SK-N-SH treated with all-trans-retinoic acid at 6 μM for 48 hours (cell line): ENCODE measurements at regions not wholly inside any gene's neighbourhood (a gene's known extent, or its start where the extent isn't known, plus 50 kb on each side); places are given as distances from the start of the nearest gene placed in this dataset.

ENCODE experiments used
- ATAC-seq: fragments of 200-7000 bp; cut with Tn5 transposase; 3 replicates; pipeline ENCODE4 v1.9.1; 2020; ENCODE audit warnings: mild to moderate bottlenecking, moderate library complexity
- ARNTL ChIP-seq: fragments of 450-650 bp; formaldehyde crosslinking; IDR thresholded peaks from 2 replicates; pipeline ENCODE4 v1.5.0; 2020; ENCODE audit warnings: low read depth, mild to moderate bottlenecking, moderate library complexity, borderline replicate concordance
- BACH2 ChIP-seq: fragments of 250-450 bp; sonication (Bioruptor Pico); IDR thresholded peaks from 2 replicates; pipeline ENCODE4 v1.9.0; 2021; ENCODE audit warnings: mild to moderate bottlenecking, borderline replicate concordance
- CSDC2 ChIP-seq: fragments of 250-450 bp; sonication (Bioruptor Pico); IDR thresholded peaks from 2 replicates; pipeline ENCODE4 v1.5.0; 2020; ENCODE audit warnings: mild to moderate bottlenecking, moderate library complexity
- CSRNP3 ChIP-seq: fragments of 250-450 bp; sonication (Bioruptor Pico); IDR thresholded peaks from 2 replicates; pipeline ENCODE4 v1.5.1; 2021; ENCODE audit warnings: mild to moderate bottlenecking, moderate library complexity
- ESRRG ChIP-seq: fragments of 250-450 bp; sonication (Bioruptor Pico); IDR thresholded peaks from 2 replicates; pipeline ENCODE4 v1.6.1; 2021; ENCODE audit warnings: mild to moderate bottlenecking
- ISL1 ChIP-seq: fragments of 250-450 bp; sonication (Bioruptor Pico); IDR thresholded peaks from 2 replicates; pipeline ENCODE4 v2.1.2; 2022; ENCODE audit warnings: mild to moderate bottlenecking, moderate library complexity
- OSR1 ChIP-seq: fragments of 250-450 bp; sonication (Bioruptor Pico); IDR thresholded peaks from 2 replicates; pipeline ENCODE4 v1.8.0; 2022; ENCODE audit warnings: moderate library complexity, mild to moderate bottlenecking, inconsistent platforms
- PATZ1 ChIP-seq: fragments of 250-450 bp; sonication (Bioruptor Pico); IDR thresholded peaks from 2 replicates; pipeline ENCODE4 v1.8.0; 2020; ENCODE audit warnings: mild to moderate bottlenecking, moderate library complexity, borderline replicate concordance
- POU6F1 ChIP-seq: fragments of 250-450 bp; sonication (Bioruptor Pico); IDR thresholded peaks from 2 replicates; pipeline ENCODE4 v1.8.0; 2021; ENCODE audit warnings: low read depth, mild to moderate bottlenecking, moderate library complexity, borderline replicate concordance
- RARB ChIP-seq: fragments of 250-450 bp; sonication (Bioruptor Pico); IDR thresholded peaks from 2 replicates; pipeline ENCODE4 v1.8.0; 2021; ENCODE audit warnings: mild to moderate bottlenecking, moderate library complexity
- SNAI2 ChIP-seq: fragments of 250-450 bp; sonication (Bioruptor Pico); IDR thresholded peaks from 2 replicates; pipeline ENCODE4 v1.5.0; 2020; ENCODE audit warnings: mild to moderate bottlenecking, moderate library complexity
- TCF4 ChIP-seq: fragments of 250-450 bp; sonication (Bioruptor Pico); IDR thresholded peaks from 2 replicates; pipeline ENCODE4 v1.8.0; 2021; ENCODE audit warnings: mild to moderate bottlenecking, moderate library complexity, borderline replicate concordance
- TOX ChIP-seq: fragments of 250-450 bp; sonication (Bioruptor Pico); IDR thresholded peaks from 2 replicates; pipeline ENCODE4 v1.8.0; 2021; ENCODE audit warnings: mild to moderate bottlenecking, moderate library complexity, borderline replicate concordance
- ZC3H10 ChIP-seq: fragments of 250-450 bp; sonication (Bioruptor Pico); IDR thresholded peaks from 2 replicates; pipeline ENCODE4 v1.5.1; 2021; ENCODE audit warnings: mild to moderate bottlenecking, moderate library complexity
- ZFP3 ChIP-seq: fragments of 250-450 bp; sonication (Bioruptor Pico); IDR thresholded peaks from 2 replicates; pipeline ENCODE4 v1.5.0; 2020; ENCODE audit warnings: mild to moderate bottlenecking, moderate library complexity
- ZFP30 ChIP-seq: fragments of 450-650 bp; formaldehyde crosslinking; IDR thresholded peaks from 2 replicates; pipeline ENCODE4 v1.5.0; 2022; ENCODE audit warnings: mild to moderate bottlenecking, moderate library complexity
- ZNF8 ChIP-seq: fragments of 450-650 bp; formaldehyde crosslinking; IDR thresholded peaks from 2 replicates; pipeline ENCODE4 v1.5.0; 2020; ENCODE audit warnings: mild to moderate bottlenecking, moderate library complexity
- TF ChIP-seq, protein P1 (sequence below): fragments of 250-450 bp; sonication (Bioruptor Pico); IDR thresholded peaks from 2 replicates; pipeline ENCODE4 v1.5.1; 2020; ENCODE audit warnings: low read depth, mild to moderate bottlenecking, moderate library complexity

DNA sequence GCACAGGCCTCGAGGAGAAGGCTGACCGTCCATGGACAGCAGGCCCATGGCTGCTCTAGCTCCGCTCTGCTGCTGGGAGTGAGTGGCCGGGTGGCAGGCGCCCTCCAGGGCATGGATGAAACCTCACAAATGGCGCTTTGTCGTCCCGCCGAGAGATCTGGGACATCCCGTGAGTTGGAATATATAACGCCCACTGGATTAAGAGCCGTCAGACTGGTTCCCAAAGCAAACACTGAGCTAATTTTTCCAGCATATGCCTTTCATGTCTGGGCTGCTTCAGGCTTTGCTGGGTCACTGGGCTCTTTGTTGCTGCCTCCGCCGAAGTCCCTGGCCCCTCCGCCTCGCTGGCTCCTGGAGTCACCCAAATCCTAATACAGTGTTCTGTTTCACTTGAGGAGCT, 266.3 kb downstream of the FOXL1 start (continued):
- TF ChIP-seq, protein P1, sequence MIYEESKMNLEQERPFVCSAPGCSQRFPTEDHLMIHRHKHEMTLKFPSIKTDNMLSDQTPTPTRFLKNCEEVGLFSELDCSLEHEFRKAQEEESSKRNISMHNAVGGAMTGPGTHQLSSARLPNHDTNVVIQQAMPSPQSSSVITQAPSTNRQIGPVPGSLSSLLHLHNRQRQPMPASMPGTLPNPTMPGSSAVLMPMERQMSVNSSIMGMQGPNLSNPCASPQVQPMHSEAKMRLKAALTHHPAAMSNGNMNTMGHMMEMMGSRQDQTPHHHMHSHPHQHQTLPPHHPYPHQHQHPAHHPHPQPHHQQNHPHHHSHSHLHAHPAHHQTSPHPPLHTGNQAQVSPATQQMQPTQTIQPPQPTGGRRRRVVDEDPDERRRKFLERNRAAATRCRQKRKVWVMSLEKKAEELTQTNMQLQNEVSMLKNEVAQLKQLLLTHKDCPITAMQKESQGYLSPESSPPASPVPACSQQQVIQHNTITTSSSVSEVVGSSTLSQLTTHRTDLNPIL (CRISPR knock-in tag), result no peak
- TF ChIP-seq ARNTL (CRISPR knock-in tag), result no peak

- no peak for ATAC-seq
- TF ChIP-seq TOX (CRISPR knock-in tag) (no peak), ZFP30 (CRISPR knock-in tag) (no peak), OSR1 (CRISPR knock-in tag) (no peak), SNAI2 (CRISPR knock-in tag) (no peak), CSDC2 (CRISPR knock-in tag) (no peak), ISL1 (CRISPR knock-in tag) (no peak), ZC3H10 (CRISPR knock-in tag) (no peak), CSRNP3 (CRISPR knock-in tag) (no peak), ESRRG (CRISPR knock-in tag) (no peak), ARNTL (CRISPR knock-in tag) (no peak)
- TF ChIP-seq, all 23 proteins: peak for 0
These were observed 267.8 kb downstream of the FOXL1 start for GRCh38 chr16:86846136-86846535.

DNA sequence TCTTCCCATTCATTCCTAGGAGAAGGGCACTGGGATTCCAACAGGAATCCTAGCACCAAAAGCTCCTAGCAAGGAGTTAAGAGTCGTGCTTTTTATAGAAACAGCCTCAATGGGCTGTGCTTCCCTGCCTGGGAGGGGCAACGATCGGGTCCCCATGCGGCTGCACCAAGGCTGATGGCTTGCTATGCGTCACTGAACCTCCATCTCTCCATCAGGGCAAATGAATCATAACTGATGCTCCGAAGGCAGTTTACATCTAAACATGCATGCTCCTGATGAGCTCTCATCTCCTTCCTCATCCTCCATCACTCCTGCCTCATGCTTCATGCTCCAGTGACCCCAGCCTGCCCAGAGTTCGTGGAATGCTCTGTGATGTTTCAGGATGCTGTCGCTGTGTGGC, 270.5 kb downstream of the FOXL1 start:
- ATAC-seq, result no peak
- TF ChIP-seq RARB, result no peak
- no peak for TF ChIP-seq ESRRG (CRISPR knock-in tag)
- TF ChIP-seq SNAI2 (CRISPR knock-in tag), result no peak
- no peak for TF ChIP-seq ZFP3 (CRISPR knock-in tag)
- TF ChIP-seq TCF4 (CRISPR knock-in tag), result no peak
- TF ChIP-seq ZNF8, result no peak
- no peak for TF ChIP-seq ARNTL (CRISPR knock-in tag)
- TF ChIP-seq CSRNP3 (CRISPR knock-in tag), result no peak
- no peak for TF ChIP-seq POU6F1
- TF ChIP-seq PATZ1 (CRISPR knock-in tag), result no peak
- TF ChIP-seq OSR1 (CRISPR knock-in tag), result no peak
- no peak for TF ChIP-seq TOX (CRISPR knock-in tag)
- no peak for TF ChIP-seq ISL1 (CRISPR knock-in tag)
- TF ChIP-seq, protein P1 (CRISPR knock-in tag), result no peak
- no peak for TF ChIP-seq CSDC2 (CRISPR knock-in tag)
- TF ChIP-seq BACH2 (CRISPR knock-in tag), result no peak

GRCh38 chr16:86850670-86851069, 272.3 kb downstream of the FOXL1 start:
- no peak for TF ChIP-seq CSRNP3 (CRISPR knock-in tag)
- no peak for TF ChIP-seq ZNF8

More at GRCh38 chr16:86850670-86851069, 272.3 kb downstream of the FOXL1 start:
- ATAC-seq, result no peak
